ENCODE measurements at regions not wholly inside any gene's neighbourhood (a gene's known extent, or its start where the extent isn't known, plus 50 kb on each side); places are given as distances from the start of the nearest gene placed in this dataset.

DNA sequence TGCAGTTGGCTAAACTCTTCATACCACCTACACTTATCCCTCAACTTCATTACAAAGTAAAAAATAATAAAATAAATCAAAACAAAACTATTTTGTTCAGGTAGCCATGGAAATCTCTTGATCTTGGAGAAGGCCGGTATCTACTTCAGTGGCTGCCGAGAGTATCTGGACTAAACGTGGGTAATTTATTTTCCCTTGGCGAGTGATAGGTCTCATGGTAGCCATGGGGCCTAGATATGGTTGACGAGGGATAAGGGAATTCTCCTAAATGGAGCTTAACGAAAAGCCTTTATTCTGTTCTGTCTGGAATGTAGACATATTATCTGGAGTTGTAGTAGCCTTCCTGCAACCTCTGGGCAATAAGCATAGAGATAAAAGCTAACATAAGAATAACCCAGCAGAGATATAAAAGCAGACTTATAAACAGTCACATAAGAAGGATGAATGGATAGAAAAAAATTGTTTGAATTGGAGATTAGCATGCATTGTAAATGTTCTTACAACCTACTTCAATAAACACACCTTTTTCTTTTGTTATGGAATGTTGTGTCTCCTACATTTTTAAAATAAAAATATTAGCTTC, 281.3 kb upstream of the ARRDC4 start:
- no peak for TF ChIP-seq EZH2phosphoT487 (IDR thresholded peaks at IDR 0.05; ENCODE audit: insufficient read depth, low read depth)
- TF ChIP-seq EZH2 (IDR thresholded peaks at IDR 0.05; ENCODE audit: insufficient read depth, poor library complexity, severe bottlenecking) = no peak

All from GM23248 (cell line).